GM21447 (cell line): ENCODE measurements at regions not wholly inside any gene's neighbourhood (a gene's known extent, or its start where the extent isn't known, plus 50 kb on each side); places are given as distances from the start of the nearest gene placed in this dataset.
"Not testable (repeated sequence)": the region's sequence is repeated elsewhere in the genome, so short reads cannot be mapped to it uniquely, and the experiment has no call there.

ENCODE experiments used
- ATAC-seq: cut with Tn5 transposase; IDR thresholded peaks from one replicate; pipeline ENCODE4 v1.9.1; 2021; ENCODE audit not compliant: unreplicated experiment

- no peak for ATAC-seq
Measured at GRCh38 chr9:97772145-97772544, 75.0 kb upstream of the XPA start.

GRCh38 chr9:97773091-97773490 is 76.0 kb upstream of the XPA start:
- no peak for ATAC-seq

- no peak for ATAC-seq
Measured at GRCh38 chr9:97773723-97774122, 76.6 kb upstream of the XPA start.

- ATAC-seq, result no peak
Measured at GRCh38 chr9:97774673-97775072, 77.5 kb upstream of the XPA start.

GRCh38 chr9:97778740-97779139 is 74.3 kb upstream of the FOXE1 start:
- ATAC-seq, result not testable (repeated sequence)

- ATAC-seq, result no peak
Measured at GRCh38 chr9:97779608-97780007, 73.4 kb upstream of the FOXE1 start.

- ATAC-seq, result no peak
Measured at GRCh38 chr9:97781902-97782301, 71.1 kb upstream of the FOXE1 start.

- ATAC-seq, result no peak
Measured at GRCh38 chr9:97786341-97786740, 66.7 kb upstream of the FOXE1 start.

GRCh38 chr9:97787551-97787950 is 65.5 kb upstream of the FOXE1 start:
- ATAC-seq, result no peak

- no peak for ATAC-seq
Measured at GRCh38 chr9:97788763-97789663, 64.0 kb upstream of the FOXE1 start.

- ATAC-seq, result no peak
Measured at GRCh38 chr9:97790542-97790941, 62.5 kb upstream of the FOXE1 start.

- ATAC-seq, result no peak
Measured at GRCh38 chr9:97791542-97791941, 61.5 kb upstream of the FOXE1 start.

- no peak for ATAC-seq
Measured at GRCh38 chr9:97793067-97793466, 60.0 kb upstream of the FOXE1 start.

- no peak for ATAC-seq
Measured at GRCh38 chr9:97794666-97795065, 58.4 kb upstream of the FOXE1 start.

GRCh38 chr9:97796176-97796575 is 56.9 kb upstream of the FOXE1 start:
- ATAC-seq, result not testable (repeated sequence)

- ATAC-seq, result no peak
Measured at GRCh38 chr9:97801180-97801579, 51.8 kb upstream of the FOXE1 start.

- no peak for ATAC-seq
Measured at GRCh38 chr9:97802276-97802675, 50.8 kb upstream of the FOXE1 start.

GRCh38 chr9:97803167-97804058 is 49.6 kb upstream of the FOXE1 start:
- ATAC-seq, result peak; percentile 67
